GM18873 (cell line): ENCODE measurements at regions not wholly inside any gene's neighbourhood (a gene's known extent, or its start where the extent isn't known, plus 50 kb on each side); places are given as distances from the start of the nearest gene placed in this dataset.

Source experiments
- ATAC-seq: cut with Tn5 transposase; IDR thresholded peaks from one replicate; pipeline ENCODE4 v1.9.1; 2021; ENCODE audit warnings: mild to moderate bottlenecking, moderate library complexity, moderate number of reproducible peaks; ENCODE audit not compliant: unreplicated experiment, low FRiP score

DNA sequence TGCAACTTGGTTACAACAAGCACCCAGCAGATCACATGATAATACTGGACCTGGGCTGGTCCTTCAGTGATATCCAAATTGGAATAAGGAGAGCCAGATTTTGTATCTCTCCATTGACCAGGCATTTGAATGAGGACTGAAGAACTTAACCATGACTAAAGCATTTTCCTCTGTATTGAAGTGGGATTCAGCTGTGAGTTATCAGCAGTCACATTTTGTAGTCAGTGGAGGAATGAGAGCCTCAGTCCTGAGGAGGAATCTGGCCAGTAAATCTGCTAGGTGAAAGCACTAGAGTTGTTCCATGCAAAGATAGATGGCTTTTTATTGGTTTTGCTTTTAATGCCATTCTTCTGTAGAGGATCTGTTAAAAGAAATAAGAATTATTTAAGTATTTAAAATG is 1506.0 kb downstream of the PCDH7 start:
- no peak for ATAC-seq

DNA sequence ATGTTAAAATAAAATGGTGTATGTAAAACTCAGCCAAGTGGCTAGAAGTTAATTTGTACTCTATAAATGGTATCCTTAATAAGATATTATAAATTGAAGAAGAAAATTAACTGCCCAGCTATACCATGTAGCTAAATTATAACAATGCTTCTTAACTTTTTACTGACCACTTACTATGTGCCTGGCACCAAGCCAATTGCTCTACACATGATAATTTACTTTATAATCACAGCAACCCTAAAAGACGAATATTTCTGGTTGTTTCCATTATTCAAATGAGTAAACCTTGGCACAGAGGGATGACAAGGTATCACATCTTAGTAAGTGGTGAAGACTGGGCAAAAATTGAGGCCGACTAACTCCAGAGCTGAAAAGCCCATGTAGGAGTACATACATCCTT is 1506.6 kb downstream of the PCDH7 start:
- no peak for ATAC-seq

DNA sequence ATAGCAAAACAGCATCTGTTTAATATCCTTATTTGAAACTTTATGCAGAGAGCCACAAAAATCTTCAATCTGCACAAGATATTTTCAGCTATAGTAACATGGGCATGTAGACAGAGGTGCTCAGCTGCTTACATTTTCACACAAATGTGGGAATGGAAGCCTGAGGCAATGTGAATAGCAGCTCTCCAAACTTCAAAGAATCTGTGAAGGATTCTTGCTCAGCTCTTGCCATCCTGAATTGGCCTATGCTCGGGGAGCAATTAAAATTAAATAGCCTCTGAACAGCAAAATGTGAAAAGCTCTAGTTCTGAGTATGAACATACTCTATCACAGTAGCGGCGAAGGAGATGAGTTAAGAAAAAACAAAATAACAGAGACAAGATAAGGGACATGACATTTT is 1523.8 kb downstream of the PCDH7 start:
- no peak for ATAC-seq

DNA sequence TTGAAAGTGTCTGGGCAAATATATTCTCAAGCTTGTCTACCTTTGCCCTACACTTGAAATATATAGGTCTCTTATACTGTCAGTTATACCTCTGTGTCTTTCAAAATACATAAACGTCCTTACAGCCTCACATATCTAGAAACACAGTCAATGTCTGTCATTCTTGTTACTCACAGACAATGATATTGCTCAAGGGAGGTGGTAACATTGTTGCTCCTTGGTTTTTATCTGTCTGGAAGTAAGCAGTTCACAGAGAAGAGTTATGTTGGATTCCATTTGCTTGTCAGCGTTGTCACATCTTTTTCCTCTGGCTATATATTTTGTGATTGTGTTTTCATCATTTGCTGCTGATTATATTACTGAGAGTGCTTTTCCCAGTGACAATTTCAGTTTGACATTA is 1528.9 kb downstream of the PCDH7 start:
- ATAC-seq = no peak

DNA sequence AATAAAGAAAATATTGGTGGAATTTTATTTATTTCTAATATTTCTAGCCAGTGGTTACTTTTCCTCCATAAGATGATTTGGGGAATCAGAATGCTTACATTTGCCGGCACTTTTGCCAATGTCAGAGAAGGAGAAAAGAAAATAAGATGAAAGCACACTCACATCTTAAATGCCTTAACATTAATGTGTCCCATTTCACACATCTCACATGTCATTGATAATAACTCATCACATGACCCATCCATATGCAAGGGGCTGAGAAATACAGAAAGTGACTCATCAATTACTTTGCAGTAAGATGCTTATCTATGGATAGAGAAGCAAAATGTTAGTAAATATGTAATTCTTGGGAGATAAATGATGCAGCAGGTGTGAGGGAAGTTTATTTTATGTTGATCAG is 1531.0 kb downstream of the PCDH7 start:
- no peak for ATAC-seq

DNA sequence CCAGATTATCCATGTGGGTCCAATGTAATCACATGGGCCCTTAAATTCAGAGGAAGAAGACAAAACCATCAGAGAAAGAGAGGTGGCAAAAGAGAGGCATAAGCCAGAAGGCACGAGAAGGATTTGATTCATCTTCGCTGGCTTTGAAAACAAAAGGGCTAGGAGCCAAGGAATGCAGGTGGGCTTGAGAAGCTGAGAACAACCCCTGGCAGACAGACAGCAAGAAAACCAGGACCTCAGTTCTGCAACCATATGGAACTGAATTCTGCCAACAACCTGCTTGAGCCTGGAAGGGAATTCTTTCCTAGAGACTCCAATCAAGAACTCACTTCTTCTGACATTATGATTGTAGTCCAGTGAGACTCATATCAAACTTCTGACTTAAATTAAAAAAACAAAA is 1531.8 kb downstream of the PCDH7 start:
- no peak for ATAC-seq

DNA sequence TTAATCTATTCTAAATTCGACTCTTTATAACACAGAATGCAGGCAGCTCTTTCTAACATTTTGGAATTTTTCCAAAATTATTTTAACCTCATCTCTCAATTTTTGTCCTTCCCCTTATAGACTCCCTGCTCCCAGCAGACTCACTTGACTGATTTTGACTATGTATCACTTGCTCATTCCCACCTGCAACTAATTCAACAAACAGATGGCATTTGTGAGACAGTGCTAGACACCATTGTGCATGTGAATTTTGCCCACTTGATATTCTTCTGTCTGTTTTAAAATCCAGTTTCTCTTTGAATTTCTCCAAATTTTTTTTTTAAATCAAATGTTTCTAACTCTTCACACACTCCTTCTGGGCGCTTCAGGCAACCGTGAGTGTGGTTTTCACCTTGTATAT is 1534.0 kb downstream of the PCDH7 start:
- no peak for ATAC-seq

DNA sequence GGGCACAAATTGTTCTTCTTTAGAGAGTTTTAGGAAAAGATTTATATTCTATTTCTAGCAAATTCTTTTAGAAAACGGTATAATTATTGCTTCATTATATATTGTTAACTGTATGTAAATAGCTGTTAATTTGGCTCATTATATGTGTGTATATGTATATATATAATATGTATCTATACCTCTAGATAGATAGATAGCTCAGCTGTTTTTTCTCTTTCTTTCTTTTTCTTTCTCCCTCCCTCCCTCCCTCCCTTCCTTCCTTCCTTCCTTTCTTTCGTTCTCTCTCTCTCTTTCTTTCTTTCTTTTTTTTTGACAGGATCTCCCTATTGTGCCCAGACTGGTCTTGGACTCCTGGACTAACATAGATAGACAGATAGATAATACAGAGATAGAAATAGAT is 1538.8 kb downstream of the PCDH7 start:
- no peak for ATAC-seq

DNA sequence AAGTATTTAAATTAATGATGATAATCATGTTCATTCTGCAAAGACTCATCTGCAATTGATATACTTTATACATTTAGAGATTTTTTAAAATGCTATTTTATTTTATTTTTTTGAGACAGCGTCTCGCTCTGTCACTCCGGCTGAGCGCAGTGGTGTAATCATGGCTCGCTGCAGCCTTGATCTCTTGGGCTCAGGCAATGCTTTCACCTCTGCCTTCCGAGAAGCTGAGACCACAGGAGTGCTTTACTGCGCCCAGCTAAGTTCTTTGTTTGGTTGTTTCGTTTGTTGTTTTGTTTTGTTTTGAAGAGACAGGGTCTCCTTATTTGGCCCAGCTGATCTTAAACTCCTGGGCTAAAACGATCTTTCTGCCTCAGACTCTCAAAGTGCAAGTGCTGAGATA is 1541.0 kb downstream of the PCDH7 start:
- ATAC-seq = no peak

DNA sequence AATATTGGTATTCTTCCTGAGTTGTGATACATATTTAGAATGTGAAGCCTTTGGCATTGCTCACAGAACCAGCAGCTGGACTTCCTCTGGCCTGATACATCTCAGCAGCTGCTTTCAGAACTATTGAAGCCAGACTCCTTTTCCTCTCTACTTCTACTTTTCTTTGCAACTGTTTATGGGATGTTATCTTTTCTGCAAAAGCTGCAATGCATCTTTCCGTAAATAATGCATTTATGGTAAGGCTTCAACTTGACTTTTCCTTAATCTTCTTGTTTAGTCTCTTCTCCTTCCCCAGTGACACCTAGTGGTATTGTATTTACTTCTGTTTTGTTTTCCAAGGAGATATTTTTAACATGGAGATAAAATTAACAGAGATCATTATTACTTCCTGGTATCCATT is 1548.7 kb downstream of the PCDH7 start:
- ATAC-seq = no peak

DNA sequence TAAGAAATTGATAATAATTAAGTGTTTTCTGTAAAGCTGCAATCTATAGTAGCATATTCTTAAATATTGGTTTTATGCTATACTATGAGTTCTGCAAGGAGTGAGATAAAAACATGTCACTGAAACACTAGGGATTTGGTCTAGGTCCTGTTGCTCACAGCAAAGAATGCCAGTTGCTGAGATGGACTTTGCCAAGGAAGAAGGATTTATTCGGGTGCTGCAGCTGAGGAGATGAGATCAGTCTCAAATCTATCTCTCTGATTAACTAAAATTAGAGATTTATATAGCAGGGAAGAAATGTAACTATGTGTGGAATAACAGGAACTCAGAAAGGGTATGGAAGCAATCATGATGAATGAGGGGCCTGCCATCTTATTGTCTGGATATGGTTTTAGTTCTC is 1569.9 kb downstream of the PCDH7 start:
- ATAC-seq = no peak

DNA sequence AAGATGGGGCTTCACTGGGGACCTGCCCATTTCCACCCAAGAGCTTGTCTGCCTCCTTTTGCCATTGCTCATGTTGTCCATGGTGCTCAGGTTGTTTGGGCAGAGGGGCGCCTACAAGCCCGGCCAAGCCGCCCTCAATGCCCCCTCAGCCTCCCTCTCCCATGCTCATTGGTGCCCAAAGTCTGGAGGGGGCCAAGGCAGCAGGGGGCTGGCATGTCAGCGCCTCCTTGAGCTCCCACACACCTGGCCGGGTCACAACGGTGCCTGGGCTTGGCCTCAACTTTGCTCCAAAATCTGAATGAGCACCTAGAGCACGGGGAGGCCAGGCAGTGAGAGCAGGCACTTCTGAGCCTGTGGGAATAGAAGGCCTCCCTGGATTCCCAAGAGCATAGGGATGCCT is 1598.8 kb downstream of the PCDH7 start:
- no peak for ATAC-seq

DNA sequence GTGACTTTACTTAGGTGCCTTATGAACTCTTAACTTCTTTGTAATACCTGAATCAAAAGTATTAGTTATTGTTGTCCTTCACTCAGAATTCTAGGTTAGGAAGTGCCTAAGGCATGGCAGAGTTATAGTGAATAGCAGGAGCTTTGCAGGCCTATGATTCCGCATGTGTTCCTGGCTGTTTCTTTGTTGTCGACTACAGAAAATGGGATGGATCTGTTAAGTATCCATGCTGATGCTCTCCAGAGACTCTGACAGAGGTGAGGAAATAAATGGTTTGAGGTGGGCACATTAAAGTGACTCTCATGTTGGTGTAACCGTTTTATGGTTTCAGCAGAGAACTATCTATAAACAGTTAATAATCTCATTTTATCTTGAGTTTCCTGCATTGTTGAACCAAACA is 1601.3 kb downstream of the PCDH7 start:
- ATAC-seq = no peak

DNA sequence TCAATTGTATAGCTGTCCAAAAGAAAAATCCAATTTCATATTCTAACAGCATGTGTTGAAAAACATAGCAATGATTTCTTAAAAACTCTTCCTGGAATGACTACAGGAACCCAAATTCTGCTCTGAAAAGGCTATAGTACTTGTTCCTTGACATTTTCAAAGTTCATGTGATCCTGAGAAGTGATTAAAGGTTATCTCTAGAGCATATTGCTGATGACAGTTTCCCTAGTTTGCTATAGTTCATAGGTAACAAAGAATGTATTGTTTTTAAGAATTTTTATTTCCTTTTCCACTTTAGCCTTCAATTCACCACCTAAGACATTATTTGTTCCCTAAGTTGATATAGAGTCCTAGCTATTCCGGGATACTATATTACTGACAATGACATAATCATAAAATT is 1614.6 kb downstream of the PCDH7 start:
- ATAC-seq = no peak

DNA sequence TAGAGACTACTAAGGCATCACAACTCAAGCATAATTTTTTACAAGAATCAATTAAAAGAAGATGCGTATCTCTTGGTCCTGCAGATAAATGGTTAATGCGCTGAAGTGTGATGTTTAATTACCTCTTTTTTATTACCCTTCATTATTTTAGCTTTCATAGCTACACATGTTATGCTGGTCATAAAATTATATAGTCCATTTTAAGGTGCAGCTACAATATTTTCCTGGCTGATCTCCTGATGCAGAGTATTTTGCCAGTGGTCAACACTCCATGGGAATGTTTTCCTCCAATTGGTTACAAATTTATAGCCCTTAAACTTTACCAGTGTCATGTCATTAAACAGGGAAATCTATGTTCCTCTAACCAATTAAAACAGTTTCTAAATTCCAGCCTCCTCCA is 1617.2 kb downstream of the PCDH7 start:
- no peak for ATAC-seq

DNA sequence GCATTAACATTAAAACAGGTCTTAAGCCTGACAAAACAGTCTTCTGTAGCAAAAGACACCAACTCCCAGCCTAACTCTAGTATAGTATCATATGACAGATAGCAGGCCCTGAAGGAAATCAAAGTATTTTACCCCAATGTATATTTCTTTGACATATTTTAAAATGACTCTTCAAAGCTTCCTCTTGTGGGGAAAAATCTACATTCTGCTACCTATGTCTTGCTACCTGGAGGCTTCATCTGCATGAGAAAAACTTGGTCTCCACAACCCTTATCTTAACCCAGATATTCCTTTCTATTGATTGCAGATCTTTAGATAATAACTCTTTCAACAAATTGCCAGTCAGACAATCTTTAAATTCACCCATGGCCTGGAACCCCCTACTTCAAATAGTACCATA is 1620.4 kb downstream of the PCDH7 start:
- ATAC-seq = no peak

DNA sequence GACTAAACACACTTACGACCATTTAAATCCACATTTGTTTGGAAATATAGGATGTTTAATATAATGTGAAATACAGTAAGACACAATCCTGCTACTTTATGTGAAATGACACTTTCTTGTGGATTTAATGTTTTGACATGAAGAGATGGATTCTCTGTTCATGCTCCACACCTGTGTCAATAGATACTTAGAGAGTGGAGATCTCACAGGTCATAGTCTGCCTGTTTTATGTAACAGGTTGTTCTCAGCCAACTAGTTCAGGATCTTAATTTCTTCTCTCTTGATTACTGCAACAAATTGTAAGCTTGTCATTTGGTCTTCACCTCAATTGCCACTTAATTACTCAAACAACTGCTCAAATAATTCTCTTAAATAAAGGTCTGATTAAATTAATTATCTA is 1621.2 kb downstream of the PCDH7 start:
- ATAC-seq = no peak

DNA sequence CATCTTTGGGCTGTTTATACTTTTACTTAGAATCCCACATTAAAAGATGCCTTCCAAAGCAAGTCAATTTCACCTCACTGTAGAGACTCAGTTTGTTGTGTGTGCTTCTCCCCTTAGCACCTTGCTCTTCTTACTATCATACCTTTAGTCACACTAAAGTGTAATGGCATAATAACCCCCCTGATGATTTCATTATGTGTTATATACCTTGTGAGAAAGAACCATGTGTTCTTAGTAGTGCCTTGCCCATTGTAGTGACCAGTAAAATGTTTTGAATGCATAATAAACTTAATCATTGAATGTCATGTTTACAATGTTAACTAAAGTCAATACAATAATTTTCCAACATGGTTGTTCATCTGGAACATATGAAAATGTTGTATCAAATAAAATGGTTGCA is 1621.9 kb downstream of the PCDH7 start:
- ATAC-seq = no peak

DNA sequence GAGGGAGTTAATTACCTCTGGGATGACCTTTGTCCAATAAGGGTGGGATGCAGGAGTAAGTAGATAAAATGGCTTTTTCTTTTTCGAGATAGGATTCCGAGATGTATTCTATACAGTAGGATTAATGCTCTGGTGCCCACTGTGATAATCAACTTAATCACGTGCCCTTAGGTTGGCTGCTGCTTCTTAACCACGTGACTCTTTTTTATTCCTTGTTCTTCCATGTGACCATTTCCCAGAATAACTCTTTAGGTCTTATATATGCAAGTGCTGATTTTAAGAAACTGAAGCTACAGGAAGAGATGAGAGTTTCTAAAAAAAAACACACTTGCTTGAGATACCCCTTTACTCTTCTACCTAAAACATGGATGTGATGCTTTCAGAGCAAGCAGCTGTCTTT is 1628.9 kb downstream of the PCDH7 start:
- ATAC-seq = no peak

DNA sequence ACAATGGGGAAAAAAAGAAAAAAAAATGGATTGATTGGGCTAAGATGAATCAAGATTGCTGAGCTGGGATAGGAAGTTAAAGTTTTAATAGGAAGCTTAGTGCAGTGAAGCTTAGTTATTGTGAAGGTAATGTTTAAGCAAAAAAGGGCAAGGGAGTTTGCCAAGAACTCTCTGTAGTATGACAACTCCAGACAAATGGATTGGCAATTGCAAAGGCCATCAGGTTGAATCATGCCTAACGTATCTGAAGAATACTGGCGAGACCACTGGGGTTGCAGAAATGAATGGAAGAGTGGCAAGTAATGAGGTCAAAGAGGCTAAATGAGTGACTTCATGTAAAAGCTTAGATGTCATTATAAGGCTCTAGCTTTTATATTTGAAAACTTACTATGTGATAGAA is 1654.0 kb downstream of the PCDH7 start:
- ATAC-seq = no peak

DNA sequence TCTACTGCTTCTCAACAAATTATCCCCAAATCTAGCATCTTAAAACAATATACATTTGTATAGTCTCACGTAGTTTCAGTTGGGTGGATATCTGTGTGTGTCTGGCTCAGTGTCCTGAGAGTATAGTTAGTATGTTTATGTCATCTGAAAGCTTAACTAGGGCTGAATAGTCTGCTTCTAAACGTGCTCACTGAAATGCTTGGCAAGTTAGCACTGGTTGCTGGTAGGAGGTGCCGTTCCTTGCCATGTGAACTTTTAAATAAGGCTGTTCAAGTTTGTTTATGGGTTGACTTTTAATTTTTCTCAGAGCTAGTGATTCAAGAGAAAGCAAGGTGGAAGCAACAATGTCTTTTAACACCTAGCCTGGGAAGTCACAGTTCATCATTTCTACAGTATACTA is 1673.6 kb downstream of the PCDH7 start:
- no peak for ATAC-seq

DNA sequence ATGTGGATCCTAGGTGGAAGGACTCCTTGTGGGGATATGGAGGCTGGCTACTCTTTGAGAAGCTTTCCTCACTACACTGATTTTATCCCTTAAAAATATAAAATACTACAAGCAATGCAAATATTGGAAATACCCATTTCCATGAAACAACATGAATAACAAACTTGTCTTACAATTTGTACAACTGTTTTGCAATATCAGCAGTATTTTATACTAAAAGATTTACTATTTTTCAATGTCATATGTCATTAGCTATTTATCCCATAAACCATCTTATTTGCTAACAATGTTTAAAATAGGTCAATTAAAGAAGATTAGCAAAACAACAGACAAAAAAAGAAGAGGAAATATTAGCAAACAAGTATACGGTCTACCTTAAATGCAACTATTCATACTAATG is 1674.1 kb downstream of the PCDH7 start:
- ATAC-seq = no peak

DNA sequence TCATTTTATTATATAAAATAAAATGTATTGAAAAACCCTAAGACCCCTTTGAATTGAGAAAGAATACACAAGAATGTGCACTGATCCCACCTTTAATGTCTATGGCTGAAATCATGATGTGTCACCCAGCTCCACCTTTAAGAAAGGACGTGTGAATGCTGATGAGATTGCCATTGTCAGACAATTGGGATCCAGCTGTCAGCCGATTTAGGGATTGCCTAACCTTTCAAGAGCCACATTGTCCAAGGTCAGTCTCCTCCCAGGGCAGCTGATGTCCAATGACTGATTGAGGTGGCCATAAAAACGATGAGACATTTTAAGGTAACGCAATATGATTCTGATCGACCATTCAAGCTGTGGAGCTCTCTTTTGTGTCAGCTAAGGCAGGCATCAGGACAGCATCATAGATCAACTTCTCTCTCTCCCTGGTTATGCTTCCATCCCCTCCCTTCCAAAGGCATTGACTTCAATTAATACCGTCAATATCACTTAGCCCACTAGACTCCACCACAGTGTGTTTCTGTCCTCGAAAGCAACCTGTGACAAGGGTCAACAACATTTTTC is 1676.4 kb downstream of the PCDH7 start:
- ATAC-seq = no peak
